SU-DHL-6 (cell line): ENCODE measurements at regions not wholly inside any gene's neighbourhood (a gene's known extent, or its start where the extent isn't known, plus 50 kb on each side); places are given as distances from the start of the nearest gene placed in this dataset.

Source experiments
- EZH2phosphoT487 ChIP-seq: fragments of 200-600 bp; sonication (generic), shearing (Covaris generic); conservative IDR thresholded peaks from 2 replicates; pipeline ENCODE4 v1.6.1; 2018; ENCODE audit warnings: mild to moderate bottlenecking, antibody characterized with exemption, low read length, moderate library complexity, mixed read lengths
- TF ChIP-seq, protein P1 (sequence below): fragments of 200-600 bp; sonication (generic); IDR thresholded peaks from one replicate; pipeline ENCODE4 v1.5.1; 2017; ENCODE audit warnings: antibody characterized with exemption, mild to moderate bottlenecking, low read length, moderate library complexity; ENCODE audit not compliant: insufficient read depth, poor library complexity, severe bottlenecking

DNA sequence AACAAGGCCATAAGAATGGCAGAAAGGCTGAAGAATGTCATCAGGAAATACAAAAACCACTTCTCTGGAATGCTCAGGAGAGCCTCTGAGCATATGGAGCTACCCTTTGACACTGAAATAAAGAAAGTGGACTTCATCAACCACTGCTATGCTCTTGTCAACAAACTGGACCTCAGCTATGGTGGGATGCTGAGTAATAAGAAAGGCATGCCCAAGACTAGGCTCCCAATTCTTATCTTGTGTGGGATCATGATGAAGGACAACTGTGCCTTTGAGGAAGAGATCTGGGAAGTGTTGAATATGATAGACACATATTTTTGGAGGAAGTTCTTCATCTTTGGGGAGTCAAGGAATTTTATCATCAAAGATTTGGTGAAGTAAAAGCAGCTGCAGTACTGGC, 86.9 kb upstream of the MAGEB16 start:
- TF ChIP-seq, protein P1, sequence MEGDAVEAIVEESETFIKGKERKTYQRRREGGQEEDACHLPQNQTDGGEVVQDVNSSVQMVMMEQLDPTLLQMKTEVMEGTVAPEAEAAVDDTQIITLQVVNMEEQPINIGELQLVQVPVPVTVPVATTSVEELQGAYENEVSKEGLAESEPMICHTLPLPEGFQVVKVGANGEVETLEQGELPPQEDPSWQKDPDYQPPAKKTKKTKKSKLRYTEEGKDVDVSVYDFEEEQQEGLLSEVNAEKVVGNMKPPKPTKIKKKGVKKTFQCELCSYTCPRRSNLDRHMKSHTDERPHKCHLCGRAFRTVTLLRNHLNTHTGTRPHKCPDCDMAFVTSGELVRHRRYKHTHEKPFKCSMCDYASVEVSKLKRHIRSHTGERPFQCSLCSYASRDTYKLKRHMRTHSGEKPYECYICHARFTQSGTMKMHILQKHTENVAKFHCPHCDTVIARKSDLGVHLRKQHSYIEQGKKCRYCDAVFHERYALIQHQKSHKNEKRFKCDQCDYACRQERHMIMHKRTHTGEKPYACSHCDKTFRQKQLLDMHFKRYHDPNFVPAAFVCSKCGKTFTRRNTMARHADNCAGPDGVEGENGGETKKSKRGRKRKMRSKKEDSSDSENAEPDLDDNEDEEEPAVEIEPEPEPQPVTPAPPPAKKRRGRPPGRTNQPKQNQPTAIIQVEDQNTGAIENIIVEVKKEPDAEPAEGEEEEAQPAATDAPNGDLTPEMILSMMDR: no peak
- no peak for TF ChIP-seq EZH2phosphoT487
